Liver (tissue), 2 donors: ENCODE measurements at regions not wholly inside any gene's neighbourhood (a gene's known extent, or its start where the extent isn't known, plus 50 kb on each side); places are given as distances from the start of the nearest gene placed in this dataset.

Experiments
- CTCF ChIP-seq: fragments of 150-350 bp; IDR thresholded peaks from 2 replicates; pipeline ENCODE4 v1.5.1; 2017; ENCODE audit warnings: improper control_type of control experiment, low read depth, low read length; ENCODE audit not compliant: missing input control
- REST ChIP-seq: IDR thresholded peaks from 2 replicates; pipeline ENCODE4 v1.6.1; 2016; ENCODE audit warnings: antibody characterized with exemption, mild to moderate bottlenecking
- donor health status: healthy.

GRCh38 chr20:58595167-58595566 lies 55.9 kb upstream of the STX16 start:
- TF ChIP-seq CTCF, result no peak
- TF ChIP-seq REST, result no peak
